ENCODE measurements at regions not wholly inside any gene's neighbourhood (a gene's known extent, or its start where the extent isn't known, plus 50 kb on each side); places are given as distances from the start of the nearest gene placed in this dataset.
A peak's percentile ranks its signal among the peaks of the same experiment; 100 is the strongest.

DNA sequence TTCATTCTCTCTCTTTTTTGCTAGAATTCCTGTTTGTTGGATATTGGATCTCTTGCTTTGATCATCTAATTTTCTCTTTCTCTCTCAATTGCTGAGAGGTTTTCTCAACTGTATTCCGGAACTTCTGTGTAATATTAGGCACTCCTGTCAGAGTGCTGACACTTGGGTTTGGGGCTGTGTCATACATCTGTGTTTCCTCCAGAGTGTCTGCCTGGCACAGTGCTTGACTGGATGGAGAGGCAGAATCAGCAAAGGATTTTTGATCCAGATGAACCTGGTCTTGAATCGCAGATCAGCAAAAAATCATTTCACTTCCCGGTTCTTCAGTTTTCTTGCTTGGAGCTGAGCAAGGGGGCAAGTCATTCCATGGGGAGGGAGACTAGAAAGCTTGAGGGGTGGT, 87.7 kb upstream of the CXCR4 start:
- ATAC-seq (replicated peaks) (no peak), DNase-seq (no peak)
- Mint-ChIP-seq H3K4me1 (ENCODE audit: low read depth in 2 of 2) (peaks cover 11 to 13% of the 10 kb centered on the region in 2 donors), H3K4me3 (no peak overlapping the region), H3K27ac (peak overlapping the region; percentile 11 to 28), H3K27me3 (peaks cover 0 to 6% of the 10 kb centered on the region in 2 donors), H3K36me3 (ENCODE audit: insufficient read depth) (no peaks in the 10 kb centered on the region), H3K9me3 (peaks cover 3 to 8% of the 10 kb centered on the region in 2 donors)

- Mint-ChIP-seq H3K4me3 (no peak overlapping the region), H3K4me1 (ENCODE audit: low read depth in 2 of 2) (peaks cover 6 to 7% of the 10 kb centered on the region in 2 donors), H3K36me3 (ENCODE audit: insufficient read depth) (no peaks in the 10 kb centered on the region), H3K27ac (peak overlapping the region in 1 of 2 donors; percentile 28), H3K9me3 (peaks cover 0 to 2% of the 10 kb centered on the region in 2 donors), H3K27me3 (peaks cover 0 to 6% of the 10 kb centered on the region in 2 donors)
- ATAC-seq (replicated peaks) (no peak), DNase-seq (no peak)
Observed at GRCh38 chr2:136204971-136205370, 87.0 kb upstream of the CXCR4 start.

GRCh38 chr2:136195226-136195625, 77.3 kb upstream of the CXCR4 start:
- no peak overlapping the region for H3K4me3 Mint-ChIP-seq
- H3K27me3 Mint-ChIP-seq: no peaks in the 10 kb centered on the region
- ATAC-seq (replicated peaks) (no peak), DNase-seq (no peak)
- H3K9me3 Mint-ChIP-seq: peaks cover 0 to 3% of the 10 kb centered on the region in 2 donors
- H3K27ac Mint-ChIP-seq: no peak overlapping the region
- H3K4me1 Mint-ChIP-seq (ENCODE audit: low read depth in 2 of 2): peaks cover 0 to 3% of the 10 kb centered on the region in 2 donors
- H3K36me3 Mint-ChIP-seq (ENCODE audit: insufficient read depth): no peaks in the 10 kb centered on the region

GRCh38 chr2:136191041-136191440, 73.1 kb upstream of the CXCR4 start:
- H3K4me3 Mint-ChIP-seq: no peak overlapping the region
- H3K4me1 Mint-ChIP-seq (ENCODE audit: low read depth in 2 of 2): peaks cover 0 to 2% of the 10 kb centered on the region in 2 donors
- H3K9me3 Mint-ChIP-seq: no peaks in the 10 kb centered on the region
- no peaks in the 10 kb centered on the region for H3K36me3 Mint-ChIP-seq (ENCODE audit: insufficient read depth)
- peak overlapping the region in 1 of 2 donors; percentile 16 for H3K27ac Mint-ChIP-seq
- H3K27me3 Mint-ChIP-seq: no peaks in the 10 kb centered on the region
- no peak for ATAC-seq (replicated peaks)
- DNase-seq: no peak

GRCh38 chr2:136189221-136189782, 71.4 kb upstream of the CXCR4 start:
- Mint-ChIP-seq H3K27ac (peak overlapping the region in 1 of 2 donors; percentile 16), H3K4me1 (ENCODE audit: low read depth in 2 of 2) (peaks cover 0 to 2% of the 10 kb centered on the region in 2 donors), H3K27me3 (no peaks in the 10 kb centered on the region), H3K9me3 (no peaks in the 10 kb centered on the region), H3K4me3 (no peak overlapping the region), H3K36me3 (ENCODE audit: insufficient read depth) (no peaks in the 10 kb centered on the region)
- ATAC-seq (replicated peaks) (no peak), DNase-seq (no peak)

GRCh38 chr2:136188086-136188485, 70.1 kb upstream of the CXCR4 start:
- H3K4me1 Mint-ChIP-seq (ENCODE audit: low read depth in 2 of 2): peaks cover 0 to 2% of the 10 kb centered on the region in 2 donors
- H3K4me3 Mint-ChIP-seq: no peak overlapping the region
- ATAC-seq (replicated peaks) (no peak), DNase-seq (no peak)
- H3K9me3 Mint-ChIP-seq: no peaks in the 10 kb centered on the region
- H3K27me3 Mint-ChIP-seq: no peaks in the 10 kb centered on the region
- no peak overlapping the region for H3K27ac Mint-ChIP-seq
- H3K36me3 Mint-ChIP-seq (ENCODE audit: insufficient read depth): no peaks in the 10 kb centered on the region

GRCh38 chr2:136185981-136186776, 68.2 kb upstream of the CXCR4 start:
- H3K4me1 Mint-ChIP-seq (ENCODE audit: low read depth in 2 of 2): peaks cover 8 to 9% of the 10 kb centered on the region in 2 donors
- ATAC-seq (replicated peaks): no peak
- no peaks in the 10 kb centered on the region for H3K36me3 Mint-ChIP-seq (ENCODE audit: insufficient read depth)
- no peaks in the 10 kb centered on the region for H3K9me3 Mint-ChIP-seq
- H3K27ac Mint-ChIP-seq: no peak overlapping the region
- H3K4me3 Mint-ChIP-seq: no peak overlapping the region
- no peaks in the 10 kb centered on the region for H3K27me3 Mint-ChIP-seq
- no peak for DNase-seq

DNA sequence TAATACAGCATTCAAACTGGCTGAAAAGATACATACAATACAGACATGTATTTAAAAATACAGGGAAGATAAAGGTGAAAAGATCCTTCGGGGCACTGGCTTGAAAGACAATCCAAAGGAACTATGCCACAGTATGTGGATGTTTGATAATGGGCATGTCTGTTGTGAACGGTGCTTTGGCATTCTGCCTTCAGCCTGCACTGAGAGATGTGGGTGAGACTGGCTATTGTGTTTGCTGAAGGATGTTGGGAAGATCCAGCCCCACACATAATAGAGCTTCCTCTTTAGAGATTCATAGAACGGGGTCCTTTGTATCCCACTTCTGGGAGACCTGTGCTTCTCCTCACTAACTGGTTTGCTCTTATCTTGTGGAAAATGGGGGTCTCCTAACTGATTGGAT, 65.1 kb upstream of the CXCR4 start:
- no peak for ATAC-seq (replicated peaks)
- no peak overlapping the region for H3K4me3 Mint-ChIP-seq
- peak overlapping the region in 1 of 2 donors; percentile 62 for H3K27ac Mint-ChIP-seq

GRCh38 chr2:136182315-136182714, 64.4 kb upstream of the CXCR4 start:
- peaks cover 8 to 13% of the 10 kb centered on the region in 2 donors for H3K4me1 Mint-ChIP-seq (ENCODE audit: low read depth in 2 of 2)
- H3K9me3 Mint-ChIP-seq: no peaks in the 10 kb centered on the region
- H3K27me3 Mint-ChIP-seq: no peaks in the 10 kb centered on the region
- no peak overlapping the region for H3K4me3 Mint-ChIP-seq
- DNase-seq (no peak), ATAC-seq (replicated peaks) (no peak)
- H3K36me3 Mint-ChIP-seq (ENCODE audit: insufficient read depth): no peaks in the 10 kb centered on the region
- peak overlapping the region; percentile 7 to 62 for H3K27ac Mint-ChIP-seq

More for the DNA sequence above, 65.1 kb upstream of the CXCR4 start:
- no peaks in the 10 kb centered on the region for H3K27me3 Mint-ChIP-seq
- H3K4me1 Mint-ChIP-seq (ENCODE audit: low read depth in 2 of 2): peaks cover 8 to 13% of the 10 kb centered on the region in 2 donors
- H3K9me3 Mint-ChIP-seq: no peaks in the 10 kb centered on the region
- no peak for DNase-seq
- no peaks in the 10 kb centered on the region for H3K36me3 Mint-ChIP-seq (ENCODE audit: insufficient read depth)

GRCh38 chr2:136179602-136179975, 61.6 kb upstream of the CXCR4 start:
- Mint-ChIP-seq H3K36me3 (ENCODE audit: insufficient read depth) (no peaks in the 10 kb centered on the region), H3K9me3 (no peaks in the 10 kb centered on the region), H3K4me3 (no peak overlapping the region), H3K4me1 (ENCODE audit: low read depth in 2 of 2) (peaks cover 8 to 13% of the 10 kb centered on the region in 2 donors), H3K27me3 (no peaks in the 10 kb centered on the region), H3K27ac (peak overlapping the region; percentile 20 to 64)
- DNase-seq (no peak), ATAC-seq (replicated peaks) (no peak)

DNA sequence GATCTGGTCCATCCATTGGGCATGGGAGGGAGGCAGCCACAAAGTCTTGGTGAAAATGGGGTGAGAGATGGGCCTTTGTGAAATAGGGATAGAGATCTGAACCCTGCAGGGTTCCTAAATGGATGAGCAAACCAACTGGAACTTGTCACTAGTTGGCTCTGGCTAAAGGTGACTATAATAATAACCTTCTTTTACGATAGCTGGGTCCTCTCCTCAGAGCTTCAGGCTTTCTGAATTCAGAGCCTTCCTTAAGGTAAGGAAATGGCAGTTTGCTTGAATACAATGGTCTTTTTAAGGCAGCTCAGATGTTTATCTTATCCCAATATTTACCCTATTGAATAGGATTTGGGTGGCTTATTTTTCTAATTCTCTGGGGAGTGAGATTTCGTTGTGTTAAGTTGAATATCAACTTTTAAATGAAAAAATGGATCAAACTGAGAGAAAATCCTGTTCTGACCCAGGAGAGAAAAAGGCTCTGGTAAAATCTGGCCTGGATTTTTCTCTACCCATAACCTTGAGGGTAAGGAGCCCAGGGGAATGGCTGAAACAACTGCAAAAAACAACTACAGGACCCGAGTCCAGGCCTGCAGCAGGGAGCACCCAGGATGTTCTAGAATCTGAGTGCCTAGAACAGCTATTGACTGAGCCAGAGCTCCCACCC, 61.1 kb upstream of the CXCR4 start:
- Mint-ChIP-seq H3K27me3 (no peaks in the 10 kb centered on the region), H3K9me3 (no peaks in the 10 kb centered on the region), H3K4me1 (ENCODE audit: low read depth in 2 of 2) (peaks cover 8 to 13% of the 10 kb centered on the region in 2 donors), H3K27ac (peak overlapping the region; percentile 57 to 64), H3K36me3 (ENCODE audit: insufficient read depth) (no peaks in the 10 kb centered on the region), H3K4me3 (no peak overlapping the region)
- no peak for ATAC-seq (replicated peaks)
- no peak for DNase-seq

- no peak overlapping the region for H3K27ac Mint-ChIP-seq
- no peaks in the 10 kb centered on the region for H3K9me3 Mint-ChIP-seq
- no peak overlapping the region for H3K4me3 Mint-ChIP-seq
- no peaks in the 10 kb centered on the region for H3K36me3 Mint-ChIP-seq (ENCODE audit: insufficient read depth)
- peaks cover 7 to 13% of the 10 kb centered on the region in 2 donors for H3K4me1 Mint-ChIP-seq (ENCODE audit: low read depth in 2 of 2)
- ATAC-seq (replicated peaks): no peak
- DNase-seq: no peak
- no peaks in the 10 kb centered on the region for H3K27me3 Mint-ChIP-seq
Observed at GRCh38 chr2:136175868-136176267, 57.9 kb upstream of the CXCR4 start.

GRCh38 chr2:136175466-136175865, 57.5 kb upstream of the CXCR4 start:
- Mint-ChIP-seq H3K36me3 (ENCODE audit: insufficient read depth) (no peaks in the 10 kb centered on the region), H3K4me3 (no peak overlapping the region), H3K27me3 (no peaks in the 10 kb centered on the region), H3K4me1 (ENCODE audit: low read depth in 2 of 2) (peaks cover 7 to 13% of the 10 kb centered on the region in 2 donors), H3K9me3 (no peaks in the 10 kb centered on the region), H3K27ac (no peak overlapping the region)
- ATAC-seq (replicated peaks) (no peak), DNase-seq (no peak)

- Mint-ChIP-seq H3K36me3 (ENCODE audit: insufficient read depth) (no peaks in the 10 kb centered on the region), H3K9me3 (no peaks in the 10 kb centered on the region), H3K27ac (no peak overlapping the region), H3K4me3 (no peak overlapping the region), H3K27me3 (peaks cover 0 to 1% of the 10 kb centered on the region in 2 donors), H3K4me1 (ENCODE audit: low read depth in 2 of 2) (peaks cover 2 to 13% of the 10 kb centered on the region in 2 donors)
- no peak for ATAC-seq (replicated peaks)
- no peak for DNase-seq
Observed at GRCh38 chr2:136173126-136173525, 55.2 kb upstream of the CXCR4 start.
